ENCODE measurements at regions not wholly inside any gene's neighbourhood (a gene's known extent, or its start where the extent isn't known, plus 50 kb on each side); places are given as distances from the start of the nearest gene placed in this dataset.

GRCh38 chr7:106405697-106406141 is 120.9 kb upstream of the NAMPT start:
- Mint-ChIP-seq H3K4me1 (ENCODE audit: low read depth, unreplicated experiment) (no peaks in the 10 kb centered on the region), H3K9me3 (ENCODE audit: low read depth, unreplicated experiment) (peaks cover 6% of the 10 kb centered on the region), H3K27me3 (ENCODE audit: unreplicated experiment) (no peaks in the 10 kb centered on the region), H3K27ac (ENCODE audit: unreplicated experiment) (no peak overlapping the region), H3K4me3 (ENCODE audit: low read depth, unreplicated experiment) (no peak overlapping the region), H3K36me3 (ENCODE audit: insufficient read depth, unreplicated experiment) (no peaks in the 10 kb centered on the region)
- no TSS peak for BruUV-seq (replicated peaks)
- no peak for DNase-seq
- CTCF ChIA-PET: no interaction called here
- TF ChIP-seq, protein P1, sequence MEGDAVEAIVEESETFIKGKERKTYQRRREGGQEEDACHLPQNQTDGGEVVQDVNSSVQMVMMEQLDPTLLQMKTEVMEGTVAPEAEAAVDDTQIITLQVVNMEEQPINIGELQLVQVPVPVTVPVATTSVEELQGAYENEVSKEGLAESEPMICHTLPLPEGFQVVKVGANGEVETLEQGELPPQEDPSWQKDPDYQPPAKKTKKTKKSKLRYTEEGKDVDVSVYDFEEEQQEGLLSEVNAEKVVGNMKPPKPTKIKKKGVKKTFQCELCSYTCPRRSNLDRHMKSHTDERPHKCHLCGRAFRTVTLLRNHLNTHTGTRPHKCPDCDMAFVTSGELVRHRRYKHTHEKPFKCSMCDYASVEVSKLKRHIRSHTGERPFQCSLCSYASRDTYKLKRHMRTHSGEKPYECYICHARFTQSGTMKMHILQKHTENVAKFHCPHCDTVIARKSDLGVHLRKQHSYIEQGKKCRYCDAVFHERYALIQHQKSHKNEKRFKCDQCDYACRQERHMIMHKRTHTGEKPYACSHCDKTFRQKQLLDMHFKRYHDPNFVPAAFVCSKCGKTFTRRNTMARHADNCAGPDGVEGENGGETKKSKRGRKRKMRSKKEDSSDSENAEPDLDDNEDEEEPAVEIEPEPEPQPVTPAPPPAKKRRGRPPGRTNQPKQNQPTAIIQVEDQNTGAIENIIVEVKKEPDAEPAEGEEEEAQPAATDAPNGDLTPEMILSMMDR (IDR thresholded peaks at IDR 0.05; ENCODE audit: unreplicated experiment): no peak
- intact Hi-C loops (cut with micrococcal nuclease; ENCODE audit: unreplicated experiment): no loop called here

- CTCF ChIA-PET: no interaction called here
- no TSS peak for BruUV-seq (replicated peaks)
Measured at GRCh38 chr7:106402898-106403297, 118.1 kb upstream of the NAMPT start.

GRCh38 chr7:106400923-106401322 is 116.1 kb upstream of the NAMPT start:
- BruUV-seq (replicated peaks): no TSS peak
- no peaks in the 10 kb centered on the region for H3K36me3 Mint-ChIP-seq (ENCODE audit: insufficient read depth, unreplicated experiment)
- TF ChIP-seq, protein P1 (IDR thresholded peaks at IDR 0.05; ENCODE audit: unreplicated experiment): no peak
- intact Hi-C loops (cut with micrococcal nuclease; ENCODE audit: unreplicated experiment): no loop called here
- peaks cover 11% of the 10 kb centered on the region for H3K9me3 Mint-ChIP-seq (ENCODE audit: low read depth, unreplicated experiment)
- H3K27me3 Mint-ChIP-seq (ENCODE audit: unreplicated experiment): no peaks in the 10 kb centered on the region
- no peak overlapping the region for H3K4me3 Mint-ChIP-seq (ENCODE audit: low read depth, unreplicated experiment)
- no peaks in the 10 kb centered on the region for H3K4me1 Mint-ChIP-seq (ENCODE audit: low read depth, unreplicated experiment)
- no peak overlapping the region for H3K27ac Mint-ChIP-seq (ENCODE audit: unreplicated experiment)
- DNase-seq: no peak
- CTCF ChIA-PET: interaction anchor here (0.6 kb wide), 1 partner anchor 206 kb away, joined by 7 read pairs; no protein-coding TSS in a partner anchor

More at GRCh38 chr7:106402898-106403297, 118.1 kb upstream of the NAMPT start:
- H3K36me3 Mint-ChIP-seq (ENCODE audit: insufficient read depth, unreplicated experiment): no peaks in the 10 kb centered on the region
- TF ChIP-seq, protein P1 (IDR thresholded peaks at IDR 0.05; ENCODE audit: unreplicated experiment): no peak
- intact Hi-C loops (cut with micrococcal nuclease; ENCODE audit: unreplicated experiment): no loop called here
- H3K27ac Mint-ChIP-seq (ENCODE audit: unreplicated experiment): no peak overlapping the region
- H3K4me3 Mint-ChIP-seq (ENCODE audit: low read depth, unreplicated experiment): no peak overlapping the region
- DNase-seq: no peak
- H3K27me3 Mint-ChIP-seq (ENCODE audit: unreplicated experiment): no peaks in the 10 kb centered on the region
- H3K4me1 Mint-ChIP-seq (ENCODE audit: low read depth, unreplicated experiment): no peaks in the 10 kb centered on the region
- H3K9me3 Mint-ChIP-seq (ENCODE audit: low read depth, unreplicated experiment): peaks cover 6% of the 10 kb centered on the region

DNA sequence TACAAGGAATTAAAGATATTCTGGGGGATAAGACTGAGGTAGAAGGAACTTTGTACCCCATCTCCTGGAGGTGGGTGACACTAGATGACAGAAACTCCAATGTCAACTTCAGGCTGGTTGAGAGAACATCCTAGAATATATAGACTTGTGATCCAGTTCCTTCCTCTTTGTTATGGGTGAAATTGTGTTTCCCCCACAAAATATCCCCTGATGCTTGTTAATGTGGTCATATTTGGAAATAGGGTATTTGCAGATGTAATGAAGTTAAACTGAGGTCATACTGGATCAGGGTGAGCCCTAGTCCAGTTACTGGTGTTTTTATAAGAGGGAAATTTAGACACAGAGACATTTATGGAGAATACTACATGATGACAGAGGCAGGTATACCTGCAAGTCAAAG is 114.0 kb upstream of the NAMPT start:
- Mint-ChIP-seq H3K9me3 (ENCODE audit: low read depth, unreplicated experiment) (peaks cover 15% of the 10 kb centered on the region), H3K27me3 (ENCODE audit: unreplicated experiment) (no peaks in the 10 kb centered on the region), H3K4me3 (ENCODE audit: low read depth, unreplicated experiment) (no peak overlapping the region), H3K27ac (ENCODE audit: unreplicated experiment) (no peak overlapping the region), H3K4me1 (ENCODE audit: low read depth, unreplicated experiment) (no peaks in the 10 kb centered on the region), H3K36me3 (ENCODE audit: insufficient read depth, unreplicated experiment) (no peaks in the 10 kb centered on the region)
- TF ChIP-seq, protein P1 (IDR thresholded peaks at IDR 0.05; ENCODE audit: unreplicated experiment): no peak
- no TSS peak for BruUV-seq (replicated peaks)
- CTCF ChIA-PET: no interaction called here
- intact Hi-C loops (cut with micrococcal nuclease; ENCODE audit: unreplicated experiment): no loop called here
- no peak for DNase-seq

Data from Calu3 (cell line).